ENCODE measurements at regions not wholly inside any gene's neighbourhood (a gene's known extent, or its start where the extent isn't known, plus 50 kb on each side); places are given as distances from the start of the nearest gene placed in this dataset.

DNA sequence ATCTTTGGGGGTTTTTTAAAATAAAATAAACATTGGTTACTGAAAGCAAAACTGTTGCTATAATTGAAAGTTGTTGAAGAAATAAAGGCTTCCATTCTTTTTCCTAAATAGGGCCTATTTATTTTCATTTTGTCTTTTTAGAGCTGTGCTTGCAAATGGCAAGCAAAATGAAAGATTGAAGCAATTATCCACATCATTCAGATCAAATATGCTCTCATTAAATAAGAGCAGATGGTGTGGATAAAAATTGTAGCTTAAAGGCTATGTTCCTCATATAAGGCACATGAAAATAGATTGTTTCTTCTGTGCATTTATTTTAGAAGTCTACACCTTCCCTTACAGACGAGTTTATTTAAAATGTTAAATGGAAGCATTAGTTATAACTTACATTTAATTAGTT lies 1317.7 kb downstream of the MRPL39 start:
- DNase-seq (ENCODE audit: low spot score) = no peak
- Histone ChIP-seq H3K36me3 (ENCODE audit: control insufficient read depth in 4 of 4, insufficient read depth in 3 of 4, low read depth in 1 of 4, low read length in 3 of 4) (no peaks in the 10 kb centered on the region), H3K9ac (ENCODE audit: low read depth in 1 of 2, low read length in 2 of 2) (no peak overlapping the region), H3K27ac (ENCODE audit: low read depth in 1 of 2, low read length in 2 of 2) (no peak overlapping the region), H3K4me3 (ENCODE audit: low read depth in 1 of 3, low read length in 3 of 3) (no peak overlapping the region), H3K4me1 (ENCODE audit: control insufficient read depth in 4 of 4, insufficient read depth in 4 of 4, low read length in 3 of 4) (no peaks in the 10 kb centered on the region), H3K27me3 (ENCODE audit: control insufficient read depth in 4 of 4, insufficient read depth in 4 of 4, low read length in 3 of 4) (no peaks in the 10 kb centered on the region), H3K9me3 (ENCODE audit: control insufficient read depth in 4 of 4, low read length in 3 of 4) (no peaks in the 10 kb centered on the region)
- no peak for TF ChIP-seq HNF4G (IDR thresholded peaks at IDR 0.05)
- TF ChIP-seq RXRA (IDR thresholded peaks at IDR 0.05) = no peak
- no peak for TF ChIP-seq SP1 (IDR thresholded peaks at IDR 0.05)
- TF ChIP-seq HNF4A (conservative IDR thresholded peaks at IDR 0.05) = no peak
- TF ChIP-seq, protein P1, sequence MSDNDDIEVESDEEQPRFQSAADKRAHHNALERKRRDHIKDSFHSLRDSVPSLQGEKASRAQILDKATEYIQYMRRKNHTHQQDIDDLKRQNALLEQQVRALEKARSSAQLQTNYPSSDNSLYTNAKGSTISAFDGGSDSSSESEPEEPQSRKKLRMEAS (IDR thresholded peaks at IDR 0.05) = no peak
- TF ChIP-seq RAD21 (IDR thresholded peaks at IDR 0.05) = no peak
- no peak for TF ChIP-seq JUND (IDR thresholded peaks at IDR 0.05)
- TF ChIP-seq, protein P2, sequence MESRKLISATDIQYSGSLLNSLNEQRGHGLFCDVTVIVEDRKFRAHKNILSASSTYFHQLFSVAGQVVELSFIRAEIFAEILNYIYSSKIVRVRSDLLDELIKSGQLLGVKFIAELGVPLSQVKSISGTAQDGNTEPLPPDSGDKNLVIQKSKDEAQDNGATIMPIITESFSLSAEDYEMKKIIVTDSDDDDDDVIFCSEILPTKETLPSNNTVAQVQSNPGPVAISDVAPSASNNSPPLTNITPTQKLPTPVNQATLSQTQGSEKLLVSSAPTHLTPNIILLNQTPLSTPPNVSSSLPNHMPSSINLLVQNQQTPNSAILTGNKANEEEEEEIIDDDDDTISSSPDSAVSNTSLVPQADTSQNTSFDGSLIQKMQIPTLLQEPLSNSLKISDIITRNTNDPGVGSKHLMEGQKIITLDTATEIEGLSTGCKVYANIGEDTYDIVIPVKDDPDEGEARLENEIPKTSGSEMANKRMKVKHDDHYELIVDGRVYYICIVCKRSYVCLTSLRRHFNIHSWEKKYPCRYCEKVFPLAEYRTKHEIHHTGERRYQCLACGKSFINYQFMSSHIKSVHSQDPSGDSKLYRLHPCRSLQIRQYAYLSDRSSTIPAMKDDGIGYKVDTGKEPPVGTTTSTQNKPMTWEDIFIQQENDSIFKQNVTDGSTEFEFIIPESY (IDR thresholded peaks at IDR 0.05) = no peak
- TF ChIP-seq, protein P3, sequence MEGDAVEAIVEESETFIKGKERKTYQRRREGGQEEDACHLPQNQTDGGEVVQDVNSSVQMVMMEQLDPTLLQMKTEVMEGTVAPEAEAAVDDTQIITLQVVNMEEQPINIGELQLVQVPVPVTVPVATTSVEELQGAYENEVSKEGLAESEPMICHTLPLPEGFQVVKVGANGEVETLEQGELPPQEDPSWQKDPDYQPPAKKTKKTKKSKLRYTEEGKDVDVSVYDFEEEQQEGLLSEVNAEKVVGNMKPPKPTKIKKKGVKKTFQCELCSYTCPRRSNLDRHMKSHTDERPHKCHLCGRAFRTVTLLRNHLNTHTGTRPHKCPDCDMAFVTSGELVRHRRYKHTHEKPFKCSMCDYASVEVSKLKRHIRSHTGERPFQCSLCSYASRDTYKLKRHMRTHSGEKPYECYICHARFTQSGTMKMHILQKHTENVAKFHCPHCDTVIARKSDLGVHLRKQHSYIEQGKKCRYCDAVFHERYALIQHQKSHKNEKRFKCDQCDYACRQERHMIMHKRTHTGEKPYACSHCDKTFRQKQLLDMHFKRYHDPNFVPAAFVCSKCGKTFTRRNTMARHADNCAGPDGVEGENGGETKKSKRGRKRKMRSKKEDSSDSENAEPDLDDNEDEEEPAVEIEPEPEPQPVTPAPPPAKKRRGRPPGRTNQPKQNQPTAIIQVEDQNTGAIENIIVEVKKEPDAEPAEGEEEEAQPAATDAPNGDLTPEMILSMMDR (IDR thresholded peaks at IDR 0.05; ENCODE audit: low read depth, low read length, missing input control) = no peak
- no peak for TF ChIP-seq YY1 (IDR thresholded peaks at IDR 0.05)
- no peak for TF ChIP-seq FOXA1 (IDR thresholded peaks at IDR 0.05)
- no peak for TF ChIP-seq EGR1 (IDR thresholded peaks at IDR 0.05; ENCODE audit: low read depth in 2 of 2)
- TF ChIP-seq, protein P4, sequence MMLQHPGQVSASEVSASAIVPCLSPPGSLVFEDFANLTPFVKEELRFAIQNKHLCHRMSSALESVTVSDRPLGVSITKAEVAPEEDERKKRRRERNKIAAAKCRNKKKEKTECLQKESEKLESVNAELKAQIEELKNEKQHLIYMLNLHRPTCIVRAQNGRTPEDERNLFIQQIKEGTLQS (IDR thresholded peaks at IDR 0.05) = no peak
- TF ChIP-seq GABPA (IDR thresholded peaks at IDR 0.05 in 1 of 2, conservative IDR thresholded peaks at IDR 0.05 in 1 of 2) = no peak
- WGBS = 66% methylated on average over 1 of the region's 1 CpG

DNA sequence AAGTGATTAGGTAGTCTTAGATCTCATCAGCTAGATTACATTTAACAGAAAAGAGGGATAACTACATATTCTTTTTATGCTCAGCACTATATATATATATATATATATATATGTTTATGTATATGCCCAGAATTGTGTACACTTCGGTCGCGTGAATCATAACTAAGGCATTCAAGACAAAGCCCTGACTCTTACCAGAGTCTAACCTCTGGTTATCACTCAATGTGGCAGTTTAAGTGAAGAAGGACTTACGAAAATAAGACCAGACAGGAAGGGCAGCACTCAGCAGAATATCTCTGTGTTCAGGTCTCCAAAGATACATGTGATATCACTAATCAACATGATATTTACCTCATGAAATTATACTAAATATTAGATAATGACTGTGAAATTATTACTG lies 1326.7 kb downstream of the MRPL39 start:
- Histone ChIP-seq H3K4me1 (ENCODE audit: control insufficient read depth in 4 of 4, insufficient read depth in 4 of 4, low read length in 3 of 4) (no peaks in the 10 kb centered on the region), H3K9me3 (ENCODE audit: control insufficient read depth in 4 of 4, low read length in 3 of 4) (no peaks in the 10 kb centered on the region), H3K27me3 (ENCODE audit: control insufficient read depth in 4 of 4, insufficient read depth in 4 of 4, low read length in 3 of 4) (no peaks in the 10 kb centered on the region), H3K36me3 (ENCODE audit: control insufficient read depth in 4 of 4, insufficient read depth in 3 of 4, low read depth in 1 of 4, low read length in 3 of 4) (no peaks in the 10 kb centered on the region), H3K4me3 (ENCODE audit: low read depth in 1 of 3, low read length in 3 of 3) (no peak overlapping the region), H3K27ac (ENCODE audit: low read depth in 1 of 2, low read length in 2 of 2) (no peak overlapping the region), H3K9ac (ENCODE audit: low read depth in 1 of 2, low read length in 2 of 2) (no peak overlapping the region)
- TF ChIP-seq EGR1 (IDR thresholded peaks at IDR 0.05; ENCODE audit: low read depth in 2 of 2) = no peak
- TF ChIP-seq, protein P1 (IDR thresholded peaks at IDR 0.05) = no peak
- no peak for DNase-seq (ENCODE audit: low spot score)
- WGBS = 78% methylated on average over 4 of the region's 4 CpGs

DNA sequence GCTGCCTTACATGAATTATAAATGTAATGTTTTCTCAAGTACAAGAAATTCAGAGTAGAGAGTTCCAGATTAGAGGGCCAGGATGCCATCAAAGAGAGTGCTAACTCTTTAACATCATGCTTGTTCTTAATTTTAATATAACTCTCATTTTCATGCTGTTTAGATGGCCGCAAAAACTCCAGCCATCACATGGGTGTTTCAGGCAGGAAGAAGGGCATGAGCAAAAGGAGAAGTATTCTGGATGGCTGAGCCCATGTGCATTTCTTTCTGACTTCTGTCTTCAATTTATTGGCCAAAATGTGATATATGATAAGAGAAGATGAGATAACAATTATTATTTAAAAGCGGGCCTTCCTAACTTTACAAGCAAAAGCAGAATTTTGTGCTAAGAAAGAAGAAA lies 1328.6 kb downstream of the MRPL39 start:
- H3K36me3 ChIP-seq (ENCODE audit: control insufficient read depth in 4 of 4, insufficient read depth in 3 of 4, low read depth in 1 of 4, low read length in 3 of 4) = no peaks in the 10 kb centered on the region
- TF ChIP-seq SP1 (IDR thresholded peaks at IDR 0.05) (no peak), NR2F2 (IDR thresholded peaks at IDR 0.05) (no peak), JUND (IDR thresholded peaks at IDR 0.05) (no peak), RAD21 (IDR thresholded peaks at IDR 0.05) (no peak), HNF4G (IDR thresholded peaks at IDR 0.05) (no peak), YY1 (IDR thresholded peaks at IDR 0.05) (no peak), FOXA1 (IDR thresholded peaks at IDR 0.05) (no peak), RXRA (IDR thresholded peaks at IDR 0.05) (no peak), HNF4A (conservative IDR thresholded peaks at IDR 0.05) (no peak), TAF1 (conservative IDR thresholded peaks at IDR 0.05) (no peak)
- TF ChIP-seq, protein P1 (IDR thresholded peaks at IDR 0.05) = no peak
- TF ChIP-seq, protein P4 (IDR thresholded peaks at IDR 0.05) = no peak
- TF ChIP-seq, protein P5, sequence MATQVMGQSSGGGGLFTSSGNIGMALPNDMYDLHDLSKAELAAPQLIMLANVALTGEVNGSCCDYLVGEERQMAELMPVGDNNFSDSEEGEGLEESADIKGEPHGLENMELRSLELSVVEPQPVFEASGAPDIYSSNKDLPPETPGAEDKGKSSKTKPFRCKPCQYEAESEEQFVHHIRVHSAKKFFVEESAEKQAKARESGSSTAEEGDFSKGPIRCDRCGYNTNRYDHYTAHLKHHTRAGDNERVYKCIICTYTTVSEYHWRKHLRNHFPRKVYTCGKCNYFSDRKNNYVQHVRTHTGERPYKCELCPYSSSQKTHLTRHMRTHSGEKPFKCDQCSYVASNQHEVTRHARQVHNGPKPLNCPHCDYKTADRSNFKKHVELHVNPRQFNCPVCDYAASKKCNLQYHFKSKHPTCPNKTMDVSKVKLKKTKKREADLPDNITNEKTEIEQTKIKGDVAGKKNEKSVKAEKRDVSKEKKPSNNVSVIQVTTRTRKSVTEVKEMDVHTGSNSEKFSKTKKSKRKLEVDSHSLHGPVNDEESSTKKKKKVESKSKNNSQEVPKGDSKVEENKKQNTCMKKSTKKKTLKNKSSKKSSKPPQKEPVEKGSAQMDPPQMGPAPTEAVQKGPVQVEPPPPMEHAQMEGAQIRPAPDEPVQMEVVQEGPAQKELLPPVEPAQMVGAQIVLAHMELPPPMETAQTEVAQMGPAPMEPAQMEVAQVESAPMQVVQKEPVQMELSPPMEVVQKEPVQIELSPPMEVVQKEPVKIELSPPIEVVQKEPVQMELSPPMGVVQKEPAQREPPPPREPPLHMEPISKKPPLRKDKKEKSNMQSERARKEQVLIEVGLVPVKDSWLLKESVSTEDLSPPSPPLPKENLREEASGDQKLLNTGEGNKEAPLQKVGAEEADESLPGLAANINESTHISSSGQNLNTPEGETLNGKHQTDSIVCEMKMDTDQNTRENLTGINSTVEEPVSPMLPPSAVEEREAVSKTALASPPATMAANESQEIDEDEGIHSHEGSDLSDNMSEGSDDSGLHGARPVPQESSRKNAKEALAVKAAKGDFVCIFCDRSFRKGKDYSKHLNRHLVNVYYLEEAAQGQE (IDR thresholded peaks at IDR 0.05) = no peak

More for the DNA sequence above, 1328.6 kb downstream of the MRPL39 start:
- WGBS = 75% methylated on average over 2 of the region's 2 CpGs
- Histone ChIP-seq H3K4me1 (ENCODE audit: control insufficient read depth in 4 of 4, insufficient read depth in 4 of 4, low read length in 3 of 4) (no peaks in the 10 kb centered on the region), H3K27ac (ENCODE audit: low read depth in 1 of 2, low read length in 2 of 2) (no peak overlapping the region), H3K9me3 (ENCODE audit: control insufficient read depth in 4 of 4, low read length in 3 of 4) (no peaks in the 10 kb centered on the region), H3K9ac (ENCODE audit: low read depth in 1 of 2, low read length in 2 of 2) (no peak overlapping the region), H3K27me3 (ENCODE audit: control insufficient read depth in 4 of 4, insufficient read depth in 4 of 4, low read length in 3 of 4) (no peaks in the 10 kb centered on the region), H3K4me3 (ENCODE audit: low read depth in 1 of 3, low read length in 3 of 3) (no peak overlapping the region)
- DNase-seq (ENCODE audit: low spot score) = no peak
